Thyroid gland (tissue), 4 donors: ENCODE measurements at regions not wholly inside any gene's neighbourhood (a gene's known extent, or its start where the extent isn't known, plus 50 kb on each side); places are given as distances from the start of the nearest gene placed in this dataset.

ENCODE experiments used
- POLR2A ChIP-seq, 2 donors: fragments of 450-650 bp; IDR thresholded peaks; one replicate each; pipeline ENCODE4 v1.6.1; 2017; ENCODE audit warnings: antibody characterized with exemption in 2 of 2, mild to moderate bottlenecking in 2 of 2, moderate library complexity in 1 of 2
- TF ChIP-seq, protein P1 (sequence below), 6 experiments: fragments of 200-600 bp in 3 of 6; fragments of 450-650 bp in 3 of 6; sonication (generic) in 3 of 6; IDR thresholded peaks; one replicate each; pipeline ENCODE4 v1.5.1; 2016 to 2019; ENCODE audit warnings: antibody characterized with exemption in 6 of 6, mild to moderate bottlenecking in 2 of 6, inconsistent platforms in 1 of 6, moderate library complexity in 1 of 6

DNA sequence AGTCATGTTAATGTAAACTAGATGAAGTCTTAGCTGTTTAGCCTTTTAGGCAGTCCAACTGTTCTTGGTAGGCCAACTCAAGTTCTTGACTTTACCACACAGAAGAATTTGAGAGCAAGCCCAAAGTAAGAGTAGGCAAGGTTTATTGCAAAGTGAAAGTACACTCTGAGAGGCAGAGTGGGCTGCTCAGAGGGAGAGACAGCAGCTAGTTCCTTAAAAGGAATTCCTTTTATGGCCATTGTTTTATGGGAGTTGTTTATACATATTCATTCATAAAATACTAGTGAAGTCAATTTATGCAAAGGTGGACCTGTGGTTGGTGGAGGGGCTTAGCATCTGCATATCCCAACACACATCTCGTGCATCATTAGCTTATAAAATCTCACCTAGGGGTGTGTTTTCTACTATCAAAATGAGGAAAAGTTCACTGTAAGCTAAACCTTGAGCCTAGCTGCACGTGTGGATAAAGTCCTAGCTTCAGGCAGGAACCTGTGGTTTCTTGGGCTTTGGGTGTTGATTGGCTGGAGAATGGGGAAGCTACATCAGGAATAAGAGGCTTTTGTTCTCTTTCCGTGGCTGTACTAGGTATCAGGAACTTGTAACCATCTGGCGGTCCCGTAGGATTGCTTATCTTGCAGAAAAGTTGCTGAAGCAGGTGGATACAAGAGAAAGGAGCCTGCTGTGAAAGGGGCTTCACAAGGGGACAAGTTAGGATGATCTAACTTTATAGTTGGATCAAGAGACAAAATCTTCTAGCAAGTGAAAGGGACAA is 110.4 kb upstream of the GULP1 start:
- TF ChIP-seq, protein P1, sequence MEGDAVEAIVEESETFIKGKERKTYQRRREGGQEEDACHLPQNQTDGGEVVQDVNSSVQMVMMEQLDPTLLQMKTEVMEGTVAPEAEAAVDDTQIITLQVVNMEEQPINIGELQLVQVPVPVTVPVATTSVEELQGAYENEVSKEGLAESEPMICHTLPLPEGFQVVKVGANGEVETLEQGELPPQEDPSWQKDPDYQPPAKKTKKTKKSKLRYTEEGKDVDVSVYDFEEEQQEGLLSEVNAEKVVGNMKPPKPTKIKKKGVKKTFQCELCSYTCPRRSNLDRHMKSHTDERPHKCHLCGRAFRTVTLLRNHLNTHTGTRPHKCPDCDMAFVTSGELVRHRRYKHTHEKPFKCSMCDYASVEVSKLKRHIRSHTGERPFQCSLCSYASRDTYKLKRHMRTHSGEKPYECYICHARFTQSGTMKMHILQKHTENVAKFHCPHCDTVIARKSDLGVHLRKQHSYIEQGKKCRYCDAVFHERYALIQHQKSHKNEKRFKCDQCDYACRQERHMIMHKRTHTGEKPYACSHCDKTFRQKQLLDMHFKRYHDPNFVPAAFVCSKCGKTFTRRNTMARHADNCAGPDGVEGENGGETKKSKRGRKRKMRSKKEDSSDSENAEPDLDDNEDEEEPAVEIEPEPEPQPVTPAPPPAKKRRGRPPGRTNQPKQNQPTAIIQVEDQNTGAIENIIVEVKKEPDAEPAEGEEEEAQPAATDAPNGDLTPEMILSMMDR (IDR thresholded peaks at IDR 0.05) = no peak
- no peak for TF ChIP-seq POLR2A (IDR thresholded peaks at IDR 0.05)
